ENCODE measurements at regions not wholly inside any gene's neighbourhood (a gene's known extent, or its start where the extent isn't known, plus 50 kb on each side); places are given as distances from the start of the nearest gene placed in this dataset.

GRCh38 chrX:107396783-107397182 lies 52.7 kb upstream of the FRMPD3 start:
- in situ Hi-C loops (cut with HindIII; ENCODE audit: low pct_ligation_motif_present, low pct_unique_long_range_greater_than_20kb, low sequenced_read_pairs) = no loop called here
- no peak for DNase-seq

- in situ Hi-C loops (cut with HindIII; ENCODE audit: low pct_ligation_motif_present, low pct_unique_long_range_greater_than_20kb, low sequenced_read_pairs) = no loop called here
These were observed 51.3 kb upstream of the FRMPD3 start for GRCh38 chrX:107398115-107398514.

More at GRCh38 chrX:107398115-107398514, 51.3 kb upstream of the FRMPD3 start:
- no peak for DNase-seq

Data from ACHN (cell line).